Effector memory CD4-positive, alpha-beta T cell (primary cell): ENCODE measurements at regions not wholly inside any gene's neighbourhood (a gene's known extent, or its start where the extent isn't known, plus 50 kb on each side); places are given as distances from the start of the nearest gene placed in this dataset.

ENCODE experiments used
- DNase-seq, 3 donors: peaks; one replicate each; pipeline ENCODE4 v3.0.0-alpha.2; 2020
- H3K27ac ChIP-seq: 2 replicates; pipeline ENCODE4 v1.7.0; 2013; ENCODE audit warnings: mild to moderate bottlenecking, low read length, moderate library complexity; ENCODE audit not compliant: insufficient read depth, poor library complexity, severe bottlenecking
- H3K27me3 ChIP-seq: replicated peaks from 2 replicates; pipeline ENCODE4 v1.7.0; 2013; ENCODE audit warnings: mild to moderate bottlenecking, low read length; ENCODE audit not compliant: insufficient read depth, control insufficient read depth, poor library complexity, severe bottlenecking
- H3K36me3 ChIP-seq: 2 replicates; pipeline ENCODE4 v1.7.0; 2013; ENCODE audit warnings: mild to moderate bottlenecking, low read length, moderate library complexity; ENCODE audit not compliant: control insufficient read depth, insufficient read depth
- H3K4me1 ChIP-seq: 2 replicates; pipeline ENCODE4 v1.7.0; 2013; ENCODE audit warnings: low read length, mild to moderate bottlenecking; ENCODE audit not compliant: control insufficient read depth, insufficient read depth, poor library complexity, severe bottlenecking
- H3K4me3 ChIP-seq: 2 replicates; pipeline ENCODE4 v1.7.0; 2013; ENCODE audit warnings: low read length, low read depth, mild to moderate bottlenecking; ENCODE audit not compliant: insufficient read depth, poor library complexity, severe bottlenecking
- H3K9me3 ChIP-seq: 2 replicates; pipeline ENCODE4 v1.7.0; 2013; ENCODE audit warnings: mild to moderate bottlenecking, low read length, moderate library complexity; ENCODE audit not compliant: control insufficient read depth

DNA sequence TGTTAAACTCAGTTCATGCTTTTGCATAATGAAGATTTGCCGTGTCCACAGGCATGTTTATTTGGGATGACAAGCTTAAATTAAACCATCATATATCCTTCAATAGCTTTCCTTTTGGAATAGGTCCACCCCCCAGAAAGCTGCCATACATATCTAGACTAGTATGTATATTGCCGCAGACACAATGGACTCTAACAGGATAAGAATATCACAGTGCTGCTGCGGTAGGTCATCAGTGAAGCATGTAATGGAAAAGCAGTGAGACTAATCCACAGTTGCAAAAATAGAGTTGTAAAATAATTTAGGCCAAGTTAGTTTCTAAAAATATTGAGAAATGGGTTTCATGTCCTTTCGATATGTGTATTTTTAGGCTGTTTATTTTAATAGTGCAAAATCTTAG is 819.9 kb upstream of the DPPA4 start:
- no peak for DNase-seq
- H3K4me1 ChIP-seq = no peaks in the 10 kb centered on the region
- no peaks in the 10 kb centered on the region for H3K36me3 ChIP-seq
- no peaks in the 10 kb centered on the region for H3K27me3 ChIP-seq
- no peaks in the 10 kb centered on the region for H3K9me3 ChIP-seq
- no peak overlapping the region for H3K4me3 ChIP-seq
- H3K27ac ChIP-seq = no peak overlapping the region

DNA sequence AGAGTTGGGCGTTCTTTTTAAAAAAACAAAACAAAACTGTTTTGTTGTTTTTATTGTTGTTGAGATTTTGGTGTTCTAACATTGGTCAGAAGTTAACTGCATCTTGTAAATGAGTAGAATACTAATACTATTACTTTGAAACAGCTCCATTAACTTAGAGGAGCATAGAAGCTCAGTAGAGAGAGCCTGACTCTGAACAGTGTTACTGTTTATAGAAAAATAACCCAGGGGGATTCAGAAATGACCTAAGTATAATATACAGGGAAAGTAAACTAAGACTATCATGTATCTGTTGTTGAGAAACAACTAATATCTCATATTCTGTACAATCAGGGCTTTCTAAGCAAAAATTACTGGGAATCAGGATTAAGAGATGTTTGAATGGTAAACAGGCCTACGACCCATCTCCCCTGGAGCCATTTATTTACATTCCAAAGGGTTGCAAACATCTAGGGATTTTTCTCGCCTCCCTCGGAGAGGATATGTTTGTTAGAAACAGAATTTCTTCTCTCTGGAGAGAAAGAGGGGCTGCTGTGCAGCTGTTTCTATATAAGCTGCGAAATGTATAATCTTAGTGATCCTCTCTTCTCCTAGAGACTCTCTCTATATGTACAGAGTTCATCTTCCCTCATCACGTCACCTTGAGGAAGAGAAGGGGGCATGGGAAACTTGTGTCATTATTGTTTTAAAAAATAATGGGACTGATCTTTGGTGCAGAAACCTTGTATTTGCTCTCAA is 827.5 kb upstream of the DPPA4 start:
- H3K4me3 ChIP-seq = no peak overlapping the region
- no peak for DNase-seq
- no peaks in the 10 kb centered on the region for H3K36me3 ChIP-seq

DNA sequence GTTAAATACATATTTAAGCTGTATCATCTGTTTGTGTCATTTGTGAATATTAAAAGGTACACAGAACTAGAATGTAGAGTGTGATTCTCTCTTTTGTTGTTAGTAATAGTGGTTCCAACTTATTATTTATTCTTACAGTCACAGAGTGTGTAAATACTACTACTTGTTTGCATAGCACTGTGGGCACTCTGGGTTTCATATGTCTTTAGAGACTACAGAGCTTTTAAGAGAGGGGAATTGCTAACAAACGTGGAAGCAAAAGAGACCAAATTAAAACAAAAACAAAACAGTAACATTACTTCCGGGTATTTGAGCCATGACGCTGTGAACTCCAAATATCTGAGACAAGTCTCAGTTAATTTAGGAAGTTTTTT is 828.0 kb upstream of the DPPA4 start:
- no peak overlapping the region for H3K4me3 ChIP-seq
- no peaks in the 10 kb centered on the region for H3K36me3 ChIP-seq
- H3K9me3 ChIP-seq = no peaks in the 10 kb centered on the region
- H3K4me1 ChIP-seq = no peaks in the 10 kb centered on the region
- no peak for DNase-seq
- no peak overlapping the region for H3K27ac ChIP-seq
- no peaks in the 10 kb centered on the region for H3K27me3 ChIP-seq

More for the DNA sequence above, 827.5 kb upstream of the DPPA4 start:
- Histone ChIP-seq H3K9me3 (no peaks in the 10 kb centered on the region), H3K27me3 (no peaks in the 10 kb centered on the region), H3K27ac (no peak overlapping the region), H3K4me1 (no peaks in the 10 kb centered on the region)

DNA sequence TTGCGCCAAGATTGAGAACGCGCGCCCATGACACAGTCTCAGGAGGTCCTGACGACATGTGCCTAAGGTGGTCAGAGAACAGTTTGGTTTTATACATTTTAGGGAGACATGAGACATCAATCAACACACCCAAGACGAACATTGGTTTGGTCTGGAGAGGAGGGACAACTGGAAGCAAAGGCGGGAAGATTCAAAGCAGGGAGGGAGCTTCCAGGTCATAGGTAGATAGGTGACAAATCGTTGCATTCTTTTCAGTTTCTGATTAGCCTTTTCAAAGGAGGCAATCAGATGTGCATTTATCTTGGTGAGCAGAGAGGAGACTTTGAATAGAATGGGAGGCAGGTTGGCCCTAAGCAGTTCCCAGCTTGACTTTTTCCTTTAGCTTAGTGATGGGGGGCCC is 828.4 kb upstream of the DPPA4 start:
- H3K9me3 ChIP-seq = no peaks in the 10 kb centered on the region
- H3K36me3 ChIP-seq = no peaks in the 10 kb centered on the region
- H3K27ac ChIP-seq = no peak overlapping the region
- H3K27me3 ChIP-seq = no peaks in the 10 kb centered on the region
- no peak overlapping the region for H3K4me3 ChIP-seq
- H3K4me1 ChIP-seq = no peaks in the 10 kb centered on the region
- DNase-seq = no peak

DNA sequence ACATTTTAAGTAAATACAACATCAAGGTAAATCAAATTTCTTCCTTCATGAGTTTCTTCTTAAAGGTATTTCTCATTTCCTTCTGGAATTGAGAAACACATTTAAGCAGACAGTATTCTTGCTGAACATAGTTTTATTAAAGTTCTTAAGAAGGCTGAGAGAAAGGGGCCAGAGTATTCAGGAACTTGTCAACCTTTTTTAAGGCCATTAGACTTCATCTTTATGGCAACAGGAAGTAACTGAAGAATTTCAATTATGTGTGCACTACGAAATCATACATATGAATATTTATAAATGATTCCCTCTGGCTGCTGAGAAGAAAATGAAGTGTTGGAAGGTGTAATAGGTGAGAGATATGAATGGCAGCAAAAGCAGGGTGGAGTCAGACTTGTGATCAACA is 829.4 kb upstream of the DPPA4 start:
- Histone ChIP-seq H3K9me3 (no peaks in the 10 kb centered on the region), H3K36me3 (no peaks in the 10 kb centered on the region), H3K4me1 (no peaks in the 10 kb centered on the region), H3K4me3 (no peak overlapping the region), H3K27ac (no peak overlapping the region), H3K27me3 (no peaks in the 10 kb centered on the region)
- DNase-seq = no peak

DNA sequence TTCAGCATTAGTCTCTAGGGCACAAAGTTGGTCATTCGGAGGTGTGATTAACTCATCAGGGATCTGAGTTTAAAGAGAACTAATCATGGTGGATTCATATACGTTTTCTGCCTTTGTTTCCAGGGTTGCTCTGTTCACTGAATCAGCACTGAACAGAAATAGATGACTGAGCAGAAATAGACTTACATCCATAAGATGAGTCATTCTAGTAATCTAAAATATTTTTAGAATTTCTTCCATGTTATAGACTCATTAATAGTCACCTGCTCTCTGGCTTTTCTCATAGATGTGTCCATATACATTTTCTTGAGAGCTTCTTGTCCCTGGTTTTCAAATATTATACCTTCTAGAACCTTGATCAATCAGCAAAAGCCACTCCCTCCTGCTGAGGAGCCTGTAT is 837.6 kb upstream of the DPPA4 start:
- H3K4me3 ChIP-seq = no peak overlapping the region
- H3K36me3 ChIP-seq = no peaks in the 10 kb centered on the region
- no peak for DNase-seq
- no peak overlapping the region for H3K27ac ChIP-seq
- H3K4me1 ChIP-seq = no peaks in the 10 kb centered on the region
- H3K27me3 ChIP-seq = no peaks in the 10 kb centered on the region
- H3K9me3 ChIP-seq = no peaks in the 10 kb centered on the region

DNA sequence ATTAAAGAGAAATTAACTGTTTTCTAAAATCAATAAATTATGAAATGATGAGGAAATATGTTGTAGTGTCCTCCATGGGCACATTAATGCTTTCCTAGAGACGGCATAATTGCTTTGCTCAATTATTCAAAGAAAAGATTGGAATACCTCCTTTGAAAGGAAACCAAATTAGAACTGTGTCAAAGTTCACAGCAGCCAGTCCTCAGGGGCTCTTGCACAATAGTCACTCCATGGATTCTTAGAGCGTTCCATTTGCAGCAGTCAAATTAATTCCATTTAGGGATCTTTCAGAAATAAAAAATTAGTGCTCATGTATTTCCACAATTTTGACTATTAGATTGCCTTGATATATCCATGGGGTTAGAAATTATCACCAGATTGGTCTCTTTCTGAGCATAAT is 841.6 kb upstream of the DPPA4 start:
- Histone ChIP-seq H3K4me3 (no peak overlapping the region), H3K9me3 (no peaks in the 10 kb centered on the region), H3K27ac (no peak overlapping the region), H3K4me1 (no peaks in the 10 kb centered on the region), H3K27me3 (no peaks in the 10 kb centered on the region), H3K36me3 (no peaks in the 10 kb centered on the region)
- no peak for DNase-seq

DNA sequence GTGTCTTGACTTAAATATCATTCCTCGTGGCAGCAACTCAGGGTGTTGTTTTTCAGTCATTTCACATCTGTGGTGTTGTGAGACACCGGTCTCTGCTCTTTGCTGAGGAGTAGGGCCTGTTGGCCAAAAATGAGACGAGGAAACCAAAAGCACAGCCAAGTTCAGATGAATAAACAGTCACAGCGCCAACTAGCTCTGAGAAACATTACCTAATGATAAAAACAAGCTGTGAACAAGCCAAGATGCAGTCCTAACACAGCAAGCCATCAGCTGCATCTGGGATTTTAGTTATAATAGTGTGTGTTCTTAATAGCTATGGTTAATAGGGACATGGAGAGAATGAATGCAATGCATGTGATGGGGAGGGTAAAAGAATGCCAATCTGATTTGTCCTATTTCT is 843.4 kb upstream of the DPPA4 start:
- H3K27ac ChIP-seq = no peak overlapping the region
- no peak overlapping the region for H3K4me3 ChIP-seq

DNA sequence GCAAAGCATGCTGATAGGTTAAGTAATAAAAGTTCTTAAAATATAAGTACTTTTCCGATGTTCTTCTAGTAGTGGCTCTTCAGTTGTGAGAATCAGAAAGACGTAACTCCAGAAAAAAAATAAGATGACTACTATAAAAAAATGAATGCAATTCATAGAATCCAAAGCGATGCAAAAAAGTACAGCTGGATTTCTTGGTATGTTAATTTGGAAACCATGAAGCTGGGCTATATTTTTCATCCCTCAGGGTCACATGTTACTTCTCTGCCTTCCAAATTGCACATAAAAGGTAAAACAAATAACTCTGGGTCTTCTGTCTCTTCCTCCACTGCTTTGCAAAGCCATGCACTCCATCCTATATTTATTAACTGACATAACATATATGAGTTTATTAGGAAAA is 843.9 kb upstream of the DPPA4 start:
- Histone ChIP-seq H3K36me3 (no peaks in the 10 kb centered on the region), H3K9me3 (no peaks in the 10 kb centered on the region), H3K4me3 (no peak overlapping the region), H3K27me3 (no peaks in the 10 kb centered on the region), H3K27ac (no peak overlapping the region), H3K4me1 (no peaks in the 10 kb centered on the region)
- DNase-seq = no peak

More for the DNA sequence above, 843.4 kb upstream of the DPPA4 start:
- Histone ChIP-seq H3K27me3 (no peaks in the 10 kb centered on the region), H3K4me1 (no peaks in the 10 kb centered on the region), H3K36me3 (no peaks in the 10 kb centered on the region), H3K9me3 (no peaks in the 10 kb centered on the region)
- DNase-seq = no peak

DNA sequence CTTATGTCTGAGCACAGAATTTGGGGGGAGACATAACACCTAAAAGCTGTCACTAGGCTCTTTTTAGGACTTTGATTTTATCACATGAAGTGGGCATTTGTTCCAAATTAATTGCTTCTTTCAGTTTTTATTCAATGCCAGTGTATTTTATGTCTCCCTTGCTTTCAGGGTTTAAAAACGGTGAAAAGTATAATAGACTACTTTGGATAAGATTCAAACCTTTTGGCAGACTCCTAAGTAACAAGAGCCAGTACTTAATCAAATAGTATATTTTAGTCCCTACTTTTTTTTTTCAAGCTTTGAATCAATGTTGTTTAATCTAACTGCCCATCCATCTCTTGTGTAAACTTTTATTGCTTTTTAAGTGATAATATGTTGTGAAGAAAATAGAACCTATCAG is 847.2 kb upstream of the DPPA4 start:
- no peaks in the 10 kb centered on the region for H3K36me3 ChIP-seq
- no peak for DNase-seq
- no peaks in the 10 kb centered on the region for H3K27me3 ChIP-seq
- no peaks in the 10 kb centered on the region for H3K4me1 ChIP-seq
- H3K4me3 ChIP-seq = no peak overlapping the region
- H3K9me3 ChIP-seq = no peaks in the 10 kb centered on the region
- no peak overlapping the region for H3K27ac ChIP-seq
